Cardiac muscle cell (in vitro differentiated cells and primary cell): ENCODE measurements at regions not wholly inside any gene's neighbourhood (a gene's known extent, or its start where the extent isn't known, plus 50 kb on each side); places are given as distances from the start of the nearest gene placed in this dataset.

Source experiments
- DNase-seq, 2 donors: peaks; one replicate each; pipeline versions ENCODE4 v3.0.0 to v3.0.0-alpha.2; 2010 to 2017; ENCODE audit warnings: low read depth in 1 of 2, low spot score in 1 of 2
- H3K27ac ChIP-seq: fragments of 200-600 bp; sonication (generic); 2 replicates; pipeline ENCODE4 v1.5.1; 2016
- H3K27me3 ChIP-seq: fragments of 200-600 bp; sonication (generic); 2 replicates; pipeline ENCODE4 v1.6.0; 2016; ENCODE audit warnings: control low read depth
- H3K36me3 ChIP-seq: fragments of 200-600 bp; sonication (generic); 2 replicates; pipeline ENCODE4 v1.5.1; 2016; ENCODE audit warnings: control low read depth
- H3K4me1 ChIP-seq: fragments of 200-600 bp; sonication (generic); 2 replicates; pipeline ENCODE4 v1.8.1; 2017; ENCODE audit warnings: low read depth, mild to moderate bottlenecking, mixed run types
- H3K4me3 ChIP-seq: fragments of 200-600 bp; sonication (generic); 2 replicates; pipeline ENCODE4 v1.5.1; 2016; ENCODE audit warnings: mild to moderate bottlenecking
- H3K9me3 ChIP-seq: fragments of 200-600 bp; sonication (generic); 2 replicates; pipeline ENCODE4 v1.5.1; 2017; ENCODE audit warnings: low read depth, mild to moderate bottlenecking, control low read depth
- TF ChIP-seq, protein P1 (sequence below): IDR thresholded peaks from 2 replicates; pipeline ENCODE4 v1.5.1; 2012; ENCODE audit warnings: low read depth, mild to moderate bottlenecking, low read length

DNA sequence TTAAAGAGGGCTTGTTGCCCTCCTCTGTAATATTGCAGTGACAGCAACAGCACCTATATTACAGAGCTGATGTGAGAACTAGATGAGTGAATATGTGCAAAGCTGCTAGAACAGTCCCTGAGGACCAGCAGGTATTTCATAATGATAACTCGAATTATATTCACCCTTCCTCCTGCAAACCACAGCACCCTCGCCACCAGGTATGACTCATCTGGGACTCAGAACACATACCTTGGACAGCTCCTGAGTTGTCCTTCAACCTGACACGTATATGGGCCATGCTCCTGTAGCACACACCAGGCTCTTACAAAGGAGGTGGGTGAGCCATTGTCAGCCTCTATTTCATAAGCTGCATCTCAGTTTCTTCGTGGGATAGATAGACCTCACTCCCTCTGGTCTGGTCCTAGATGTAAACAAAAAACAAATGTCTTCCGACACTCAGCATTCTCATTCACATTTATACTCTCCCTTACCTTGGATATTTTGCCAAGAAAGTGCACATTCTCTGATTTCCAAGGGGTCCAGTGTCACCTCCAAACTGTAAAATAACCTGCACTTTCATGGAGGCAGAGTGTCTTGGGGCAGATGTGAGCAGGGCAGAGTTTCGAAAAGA, 124.5 kb downstream of the TLE3 start:
- Histone ChIP-seq H3K27me3 (peaks cover 13% of the 10 kb centered on the region), H3K4me3 (no peak overlapping the region), H3K9me3 (no peaks in the 10 kb centered on the region), H3K27ac (no peak overlapping the region), H3K36me3 (no peaks in the 10 kb centered on the region), H3K4me1 (no peaks in the 10 kb centered on the region)
- TF ChIP-seq, protein P1, sequence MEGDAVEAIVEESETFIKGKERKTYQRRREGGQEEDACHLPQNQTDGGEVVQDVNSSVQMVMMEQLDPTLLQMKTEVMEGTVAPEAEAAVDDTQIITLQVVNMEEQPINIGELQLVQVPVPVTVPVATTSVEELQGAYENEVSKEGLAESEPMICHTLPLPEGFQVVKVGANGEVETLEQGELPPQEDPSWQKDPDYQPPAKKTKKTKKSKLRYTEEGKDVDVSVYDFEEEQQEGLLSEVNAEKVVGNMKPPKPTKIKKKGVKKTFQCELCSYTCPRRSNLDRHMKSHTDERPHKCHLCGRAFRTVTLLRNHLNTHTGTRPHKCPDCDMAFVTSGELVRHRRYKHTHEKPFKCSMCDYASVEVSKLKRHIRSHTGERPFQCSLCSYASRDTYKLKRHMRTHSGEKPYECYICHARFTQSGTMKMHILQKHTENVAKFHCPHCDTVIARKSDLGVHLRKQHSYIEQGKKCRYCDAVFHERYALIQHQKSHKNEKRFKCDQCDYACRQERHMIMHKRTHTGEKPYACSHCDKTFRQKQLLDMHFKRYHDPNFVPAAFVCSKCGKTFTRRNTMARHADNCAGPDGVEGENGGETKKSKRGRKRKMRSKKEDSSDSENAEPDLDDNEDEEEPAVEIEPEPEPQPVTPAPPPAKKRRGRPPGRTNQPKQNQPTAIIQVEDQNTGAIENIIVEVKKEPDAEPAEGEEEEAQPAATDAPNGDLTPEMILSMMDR = no peak
- peak; percentile 61 to 76 for DNase-seq

DNA sequence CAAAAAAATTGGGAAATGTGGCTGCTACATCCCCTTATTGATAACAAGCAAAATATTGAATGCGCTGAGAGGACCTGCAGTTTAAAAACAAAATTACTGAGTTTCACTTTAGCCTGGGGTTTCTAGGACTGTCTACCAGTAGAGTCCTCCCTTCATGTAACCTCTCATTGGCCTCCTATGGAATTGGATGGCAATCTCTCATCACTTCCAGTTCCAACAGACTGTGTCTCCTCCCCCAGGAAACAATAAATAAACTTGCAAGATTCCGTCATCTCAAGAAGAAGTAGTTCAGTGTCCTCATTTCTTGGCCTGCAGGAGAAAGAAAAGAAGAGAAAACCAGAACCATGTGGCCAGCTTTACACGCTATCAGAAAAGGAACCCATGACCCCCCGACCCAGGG, 123.8 kb downstream of the TLE3 start:
- no peaks in the 10 kb centered on the region for H3K4me1 ChIP-seq
- DNase-seq = no peak
- no peak overlapping the region for H3K4me3 ChIP-seq
- TF ChIP-seq, protein P1 = no peak
- no peak overlapping the region for H3K27ac ChIP-seq
- no peaks in the 10 kb centered on the region for H3K9me3 ChIP-seq
- no peaks in the 10 kb centered on the region for H3K36me3 ChIP-seq
- peaks cover 13% of the 10 kb centered on the region for H3K27me3 ChIP-seq

DNA sequence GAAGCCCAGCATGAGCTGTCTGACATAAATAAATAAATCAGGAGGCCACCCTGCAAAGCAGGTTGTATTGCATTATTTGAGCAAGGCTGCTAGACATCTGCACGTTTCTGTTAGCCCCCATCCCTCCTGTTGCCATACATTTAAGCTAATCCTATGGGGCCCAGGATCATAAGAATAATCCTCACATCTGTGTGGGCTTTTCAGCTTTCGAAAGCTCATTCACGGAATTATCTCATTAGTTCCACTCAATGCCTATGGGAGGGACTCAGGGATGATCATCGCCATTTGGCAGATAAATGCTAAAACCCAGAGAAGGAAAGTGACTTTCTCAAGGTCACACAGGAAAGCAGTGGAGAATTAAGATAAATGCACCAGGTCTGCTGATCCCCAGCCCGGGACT, 123.4 kb downstream of the TLE3 start:
- TF ChIP-seq, protein P1 = no peak
- Histone ChIP-seq H3K4me1 (no peaks in the 10 kb centered on the region), H3K27ac (no peak overlapping the region), H3K27me3 (peaks cover 13% of the 10 kb centered on the region), H3K9me3 (no peaks in the 10 kb centered on the region), H3K36me3 (no peaks in the 10 kb centered on the region), H3K4me3 (no peak overlapping the region)
- DNase-seq = no peak

DNA sequence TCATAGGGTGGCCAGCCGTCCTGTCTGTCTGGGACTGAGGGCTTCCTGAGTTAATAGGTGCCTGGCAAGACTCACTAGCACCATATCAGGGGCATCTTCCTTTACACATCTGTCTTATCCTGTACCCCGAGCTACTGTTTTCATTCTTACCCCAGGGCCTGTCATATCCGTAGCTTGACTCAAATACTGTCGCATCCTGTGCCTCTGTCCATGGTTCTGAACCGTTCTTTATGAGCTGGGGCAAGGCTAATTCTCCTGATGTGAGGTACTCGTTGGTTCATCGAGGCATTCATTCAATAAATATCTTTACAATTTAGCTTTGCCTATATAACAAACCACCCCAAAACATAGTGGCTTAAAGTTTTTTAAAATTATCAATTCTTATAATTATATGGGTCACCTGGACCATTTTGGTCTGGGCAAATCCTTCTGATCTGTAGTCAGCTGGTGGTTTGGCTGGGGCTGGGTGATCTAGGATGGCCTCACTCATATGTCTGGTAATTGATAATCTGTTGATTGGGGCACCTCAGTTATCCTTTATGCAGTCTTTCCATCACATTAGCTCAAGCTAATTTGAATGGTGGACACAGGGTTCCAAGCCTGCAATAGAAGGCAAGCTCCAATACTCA, 121.2 kb downstream of the TLE3 start:
- DNase-seq = peak; percentile 72 to 90
- no peaks in the 10 kb centered on the region for H3K9me3 ChIP-seq
- H3K4me3 ChIP-seq = no peak overlapping the region
- H3K27me3 ChIP-seq = peaks cover 13% of the 10 kb centered on the region
- no peaks in the 10 kb centered on the region for H3K4me1 ChIP-seq
- TF ChIP-seq, protein P1 = no peak
- no peak overlapping the region for H3K27ac ChIP-seq
- H3K36me3 ChIP-seq = no peaks in the 10 kb centered on the region

DNA sequence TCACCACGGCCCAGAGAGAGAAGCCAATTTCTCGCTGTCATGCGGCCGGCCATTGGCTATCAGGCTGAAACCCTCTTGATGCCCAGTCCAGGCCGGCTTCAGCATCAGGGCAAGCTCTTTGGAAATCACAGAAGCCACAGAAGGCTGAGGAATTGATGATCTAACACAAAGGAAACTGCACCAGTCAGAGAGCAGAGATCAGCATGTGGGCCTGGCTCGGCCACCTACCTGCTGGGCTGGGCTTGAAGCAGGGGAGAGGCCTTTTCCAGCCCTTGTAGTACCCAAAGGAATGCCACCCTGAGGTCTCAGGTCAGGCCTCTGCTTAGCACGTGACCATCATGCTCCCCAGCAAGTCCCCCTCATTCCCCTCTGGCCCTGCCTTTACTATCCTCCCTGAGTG, 119.1 kb downstream of the TLE3 start:
- H3K4me1 ChIP-seq = no peaks in the 10 kb centered on the region
- no peak overlapping the region for H3K27ac ChIP-seq
- TF ChIP-seq, protein P1 = no peak
- H3K36me3 ChIP-seq = no peaks in the 10 kb centered on the region
- DNase-seq = no peak
- peaks cover 21% of the 10 kb centered on the region for H3K27me3 ChIP-seq
- H3K4me3 ChIP-seq = no peak overlapping the region
- no peaks in the 10 kb centered on the region for H3K9me3 ChIP-seq
